LNCAP (cell line): ENCODE measurements at regions not wholly inside any gene's neighbourhood (a gene's known extent, or its start where the extent isn't known, plus 50 kb on each side); places are given as distances from the start of the nearest gene placed in this dataset.

Experiments used
- CTCF ChIP-seq: fragments of 450-650 bp; IDR thresholded peaks from 2 replicates; pipeline ENCODE4 v1.5.1; 2017; ENCODE audit warnings: mild to moderate bottlenecking

DNA sequence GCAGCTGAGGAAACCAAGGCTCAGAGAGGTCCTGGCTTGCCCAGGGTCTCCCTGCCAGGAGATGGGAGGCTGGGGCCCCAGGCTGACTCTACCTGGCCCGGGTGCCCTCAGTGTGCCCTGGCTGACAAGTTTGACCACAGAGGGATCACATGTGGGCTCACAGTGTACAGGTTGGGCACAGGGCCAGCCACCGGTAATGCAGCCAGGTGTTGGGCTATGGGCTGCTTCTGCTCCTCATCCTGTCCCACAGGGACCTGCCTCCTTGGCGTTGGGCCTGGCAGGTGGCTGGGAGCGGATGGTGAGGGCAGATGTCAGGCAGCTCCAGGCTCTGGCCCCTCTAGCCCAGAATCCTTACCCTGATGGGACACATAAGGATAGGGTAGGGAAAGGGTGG lies 250.5 kb downstream of the LOXHD1 start:
- TF ChIP-seq CTCF = no peak

DNA sequence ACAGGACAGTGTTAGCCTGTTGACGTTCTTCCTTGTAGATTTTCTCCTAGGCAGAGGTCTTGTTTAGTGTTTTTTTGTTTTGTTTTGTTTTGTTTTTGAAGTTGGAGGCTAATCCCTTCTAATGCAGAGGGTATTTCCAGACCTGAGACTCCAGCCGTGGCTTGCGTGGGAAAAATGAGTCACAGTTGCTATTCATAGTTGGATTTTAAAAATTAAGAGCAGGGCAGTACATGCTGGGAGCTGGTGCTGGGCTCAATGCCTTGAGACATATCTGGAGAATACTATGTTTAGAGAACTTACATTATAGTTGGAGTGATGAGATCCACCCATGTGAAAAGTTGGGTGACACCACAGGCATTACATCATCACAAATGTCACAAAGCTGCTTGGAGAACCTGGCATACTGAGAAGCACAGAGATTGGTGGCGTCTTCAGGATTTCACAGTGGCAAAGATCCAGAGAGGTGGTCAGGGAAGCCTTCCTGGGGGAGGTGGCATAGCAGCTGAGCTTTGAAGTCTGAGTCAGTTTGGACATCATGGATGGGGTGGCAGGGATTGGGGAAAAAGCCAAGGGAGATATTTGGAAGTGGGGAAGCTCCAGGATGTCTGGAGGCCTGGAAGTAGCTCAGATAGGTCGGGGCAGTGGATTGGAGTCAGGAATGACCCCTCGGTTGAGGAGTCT lies 249.4 kb downstream of the LOXHD1 start:
- TF ChIP-seq CTCF = no peak

DNA sequence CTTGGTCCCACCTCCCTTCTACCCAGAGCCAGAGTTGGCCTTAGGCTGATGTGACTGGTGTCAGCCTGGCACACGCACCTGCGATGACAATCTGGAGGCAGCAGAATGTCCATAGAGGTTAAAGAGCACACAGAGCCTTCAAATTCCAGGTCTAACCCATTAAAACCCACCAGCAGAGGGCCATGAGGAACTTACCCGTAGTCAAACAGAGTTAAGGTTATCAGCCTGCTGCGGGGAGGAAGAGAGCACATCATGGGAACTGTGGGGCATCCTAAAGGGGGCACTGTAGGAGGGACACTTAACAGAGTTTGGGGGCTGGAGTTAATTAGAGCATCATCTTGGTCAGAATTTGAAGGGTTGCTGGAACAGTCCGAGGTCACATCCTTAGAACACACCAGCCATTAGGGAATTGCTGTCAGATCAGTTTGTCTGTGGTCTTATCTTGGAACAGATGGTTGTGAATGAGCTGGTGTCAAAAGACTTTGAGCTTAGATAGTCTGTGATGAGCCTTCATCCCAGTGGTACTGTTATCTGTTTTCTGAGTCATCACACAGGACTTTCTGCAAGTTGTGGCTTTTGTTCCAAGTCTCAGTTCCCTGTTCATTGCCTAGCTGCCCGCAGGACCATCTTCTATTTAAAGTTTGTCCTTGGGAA lies 248.6 kb downstream of the LOXHD1 start:
- no peak for TF ChIP-seq CTCF

DNA sequence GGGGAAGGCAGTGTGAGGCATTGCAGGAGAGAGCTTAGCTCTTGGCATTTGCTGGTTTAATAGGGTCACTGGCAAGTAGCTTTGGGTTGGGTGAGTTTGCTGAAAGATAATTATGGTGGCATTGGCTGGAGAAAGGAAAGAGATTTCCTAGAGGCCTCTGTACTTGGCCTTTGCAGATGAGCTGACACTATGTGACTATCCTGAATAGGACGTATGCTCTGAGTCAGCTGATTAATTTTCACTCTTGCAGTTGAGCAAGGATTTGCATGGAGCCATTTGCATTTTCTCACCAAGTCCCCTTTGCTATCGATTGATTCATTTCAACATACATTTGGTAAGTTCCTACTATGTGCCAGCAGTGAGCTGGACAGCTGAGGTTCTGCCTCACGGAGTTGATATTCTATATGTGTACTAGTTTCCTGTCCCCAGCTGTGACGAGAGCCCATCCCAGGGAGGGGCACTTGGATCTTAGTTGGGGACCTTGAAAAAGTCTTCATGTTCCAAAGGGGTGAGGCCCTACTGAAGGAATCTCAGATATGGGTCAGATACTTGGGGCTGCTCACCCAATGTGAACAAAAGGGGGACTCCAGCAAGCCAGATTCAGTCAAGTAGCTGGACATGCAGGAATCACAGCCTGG lies 245.7 kb downstream of the LOXHD1 start:
- TF ChIP-seq CTCF = no peak

- no peak for TF ChIP-seq CTCF
Observed at GRCh38 chr18:46411867-46412690, 244.9 kb downstream of the LOXHD1 start.

DNA sequence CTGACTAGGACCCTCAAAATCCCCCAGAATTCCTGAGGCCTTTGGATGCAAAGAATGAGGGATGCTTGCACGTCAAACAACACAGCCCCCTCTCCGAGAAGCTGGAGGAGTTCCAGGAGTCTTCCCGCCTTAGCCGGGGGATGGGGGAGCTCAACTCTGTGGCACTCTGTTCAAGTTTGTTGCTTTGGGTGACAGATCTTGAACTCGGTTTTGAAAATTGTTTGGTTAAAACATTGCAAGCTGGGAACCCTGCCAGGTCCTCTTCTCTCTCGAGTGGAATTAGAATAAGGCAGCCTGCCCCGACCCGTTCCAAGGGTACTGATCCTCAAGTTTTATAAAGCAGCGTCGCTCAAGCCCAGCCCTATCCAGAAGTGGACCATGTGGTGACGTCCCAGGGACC lies 244.1 kb downstream of the LOXHD1 start:
- no peak for TF ChIP-seq CTCF

DNA sequence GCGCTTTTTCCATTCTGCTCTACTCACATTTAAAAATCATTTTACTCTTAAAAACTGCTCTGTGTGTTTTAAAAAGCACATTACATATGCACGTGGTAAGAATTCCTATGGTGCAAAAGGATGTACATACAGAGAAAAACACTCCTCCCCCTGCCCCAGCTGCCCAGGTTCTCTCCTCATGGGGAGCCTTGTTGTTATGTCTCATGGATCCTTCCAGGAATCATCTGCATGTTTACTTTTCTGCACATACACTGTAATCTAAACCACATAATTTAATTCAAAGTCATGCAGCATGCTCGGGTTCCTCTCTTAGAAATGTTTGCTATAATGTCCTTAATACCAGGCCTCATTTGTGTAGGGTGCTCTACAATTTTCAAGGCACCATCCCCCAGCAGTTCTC lies 243.3 kb downstream of the LOXHD1 start:
- no peak for TF ChIP-seq CTCF
